Lower lobe of right lung (tissue), 2 donors: ENCODE measurements at regions not wholly inside any gene's neighbourhood (a gene's known extent, or its start where the extent isn't known, plus 50 kb on each side); places are given as distances from the start of the nearest gene placed in this dataset.

Source experiments
- ATAC-seq, 2 donors: fragments of 200-7000 bp; cut with Tn5 transposase; one replicate each; pipeline ENCODE4 v1.9.1; 2020 to 2022; ENCODE audit warnings: mild to moderate bottlenecking in 2 of 2, moderate library complexity in 2 of 2
- DNase-seq: peaks from one replicate; pipeline ENCODE4 v3.0.0-alpha.2; 2020
- H3K27ac ChIP-seq: fragments of 200-600 bp; one replicate; pipeline ENCODE4 v1.8.0; 2022
- H3K27me3 ChIP-seq: fragments of 200-600 bp; one replicate; pipeline ENCODE4 v1.8.0; 2022; ENCODE audit warnings: low read depth
- H3K36me3 ChIP-seq: fragments of 200-600 bp; one replicate; pipeline ENCODE4 v1.8.0; 2022; ENCODE audit warnings: mild to moderate bottlenecking
- H3K4me1 ChIP-seq: fragments of 200-600 bp; one replicate; pipeline ENCODE4 v1.8.0; 2022
- H3K4me3 ChIP-seq: fragments of 200-600 bp; one replicate; pipeline ENCODE4 v1.8.0; 2022; ENCODE audit warnings: mild to moderate bottlenecking
- H3K9me3 ChIP-seq: fragments of 200-600 bp; one replicate; pipeline ENCODE4 v1.8.0; 2022
- CTCF ChIP-seq: fragments of 200-600 bp; IDR thresholded peaks from one replicate; pipeline ENCODE4 v1.8.0; 2022; ENCODE audit warnings: antibody characterized with exemption, mild to moderate bottlenecking
- intact Hi-C: fragments of 100-400 bp; cut with DNase I; formaldehyde crosslinking; loops from one replicate; pipeline ENCODE4 v1.11.0; 2022
- donor health status: DM: no; HTN: yes; CAD: no; lungs with severe emphysema.

- Histone ChIP-seq H3K4me3 (no peak overlapping the region), H3K4me1 (peaks cover 22% of the 10 kb centered on the region), H3K27ac (no peak overlapping the region), H3K36me3 (no peaks in the 10 kb centered on the region), H3K27me3 (no peaks in the 10 kb centered on the region), H3K9me3 (no peaks in the 10 kb centered on the region)
- TF ChIP-seq CTCF, result no peak
- DNase-seq (no peak), ATAC-seq (peak in 1 of 2 donors; percentile 3)
- intact Hi-C loops, result no loop called here
Observed at GRCh38 chrX:40265936-40266335, 168.2 kb upstream of the BCOR start.

GRCh38 chrX:40263014-40263560 is 165.3 kb upstream of the BCOR start:
- Histone ChIP-seq H3K27ac (peak overlapping the region; percentile 74), H3K27me3 (no peaks in the 10 kb centered on the region), H3K36me3 (no peaks in the 10 kb centered on the region), H3K4me3 (no peak overlapping the region), H3K9me3 (no peaks in the 10 kb centered on the region), H3K4me1 (peaks cover 22% of the 10 kb centered on the region)
- intact Hi-C loops, result no loop called here
- ATAC-seq (no peak), DNase-seq (no peak)
- no peak for TF ChIP-seq CTCF

GRCh38 chrX:40262157-40263013 is 164.6 kb upstream of the BCOR start:
- Histone ChIP-seq H3K9me3 (no peaks in the 10 kb centered on the region), H3K27me3 (no peaks in the 10 kb centered on the region), H3K27ac (peak overlapping the region; percentile 74), H3K36me3 (no peaks in the 10 kb centered on the region), H3K4me1 (peaks cover 17% of the 10 kb centered on the region), H3K4me3 (no peak overlapping the region)
- intact Hi-C loops, result no loop called here
- DNase-seq (peak; percentile 67), ATAC-seq (peak; percentile 64 to 74)
- TF ChIP-seq CTCF, result no peak

- Histone ChIP-seq H3K4me1 (peaks cover 15% of the 10 kb centered on the region), H3K36me3 (no peaks in the 10 kb centered on the region), H3K27me3 (no peaks in the 10 kb centered on the region), H3K4me3 (no peak overlapping the region), H3K9me3 (no peaks in the 10 kb centered on the region), H3K27ac (peak overlapping the region; percentile 74)
- ATAC-seq (peak in 1 of 2 donors; percentile 64), DNase-seq (no peak)
- intact Hi-C loops, result no loop called here
- TF ChIP-seq CTCF, result no peak
Observed at GRCh38 chrX:40261833-40262156, 164.0 kb upstream of the BCOR start.

- no peak overlapping the region for H3K4me3 ChIP-seq
- TF ChIP-seq CTCF, result no peak
- H3K4me1 ChIP-seq, result peaks cover 11% of the 10 kb centered on the region
- ATAC-seq, result peak; percentile 65 to 86
- H3K36me3 ChIP-seq, result no peaks in the 10 kb centered on the region
- H3K27ac ChIP-seq, result no peak overlapping the region
- H3K9me3 ChIP-seq, result no peaks in the 10 kb centered on the region
- intact Hi-C loops, result no loop called here
- peak; percentile 72 for DNase-seq
- H3K27me3 ChIP-seq, result no peaks in the 10 kb centered on the region
Observed at GRCh38 chrX:40260146-40260747, 162.5 kb upstream of the BCOR start.
